Adrenal gland (tissue), 9 donors: ENCODE measurements at regions not wholly inside any gene's neighbourhood (a gene's known extent, or its start where the extent isn't known, plus 50 kb on each side); places are given as distances from the start of the nearest gene placed in this dataset.

Experiments used
- DNase-seq, 7 donors: peaks; one replicate each; pipeline ENCODE4 v3.0.0-alpha.2; 2019 to 2020
- H3K27ac ChIP-seq, 5 donors: fragments of 200-600 bp; sonication (generic) in 4 of 5; 1 replicate in 3 of 5; 2 replicates in 2 of 5; pipeline versions ENCODE4 v1.5.1 to v1.8.0; 2016 to 2020; ENCODE audit warnings: mild to moderate bottlenecking in 1 of 5
- H3K27me3 ChIP-seq: fragments of 200-600 bp; 2 replicates; pipeline ENCODE4 v1.8.0; 2021
- H3K36me3 ChIP-seq, 2 donors: fragments of 200-600 bp; replicated peaks in 1 of 2; 1 replicate in 1 of 2; 2 replicates in 1 of 2; pipeline versions ENCODE4 v1.5.1 to v1.8.0; 2018 to 2022
- H3K4me1 ChIP-seq, 2 donors: fragments of 200-600 bp; replicated peaks in 1 of 2; 1 replicate in 1 of 2; 2 replicates in 1 of 2; pipeline versions ENCODE4 v1.5.1 to v1.8.0; 2018 to 2021
- H3K4me3 ChIP-seq, 4 donors: fragments of 200-600 bp; sonication (generic) in 3 of 4; one replicate each; pipeline ENCODE4 v1.5.1; 2016 to 2018
- H3K9me3 ChIP-seq, 3 donors: fragments of 200-600 bp; sonication (generic) in 1 of 3; replicated peaks in 1 of 3; 1 replicate in 2 of 3; 2 replicates in 1 of 3; pipeline versions ENCODE4 v1.5.1 to v1.8.0; 2016 to 2021
- CTCF ChIP-seq, 6 experiments: fragments of 450-650 bp in 4 of 6; fragments of 200-600 bp in 2 of 6; sonication (generic) in 1 of 6; IDR thresholded peaks; 1 replicate in 5 of 6; 2 replicates in 1 of 6; pipeline versions ENCODE4 v1.5.1 to v1.8.0; 2016 to 2021; ENCODE audit warnings: antibody characterized with exemption in 6 of 6, mild to moderate bottlenecking in 2 of 6, moderate library complexity in 1 of 6
- POLR2A ChIP-seq, 2 donors: fragments of 450-650 bp; IDR thresholded peaks; one replicate each; pipeline ENCODE4 v1.6.1; 2017; ENCODE audit warnings: antibody characterized with exemption in 2 of 2, mild to moderate bottlenecking in 2 of 2, moderate library complexity in 1 of 2
- WGBS, 4 donors: extraction: QIAGEN DNeasy Blood & Tissue Kit in 2 of 4; methylation state at CpG; one replicate each; pipeline versions ENCODE4 v1.1.5 to v1.1.7; 2013 to 2017; 5-methylcytosine and 5-hydroxymethylcytosine counted together
- intact Hi-C, 2 donors: fragments of 100-400 bp; cut with DNase I; formaldehyde crosslinking; loops; one replicate each; pipeline versions ENCODE4 v1.14.1 to v1.15.0; 2022 to 2023
- donor health status: healthy with polysubstance abuse.
- donor health status: Bipolar disorder and iron deficiency.
- donor health status: DM: yes; HTN: yes; CAD: no.
- donor health status: DM: no; HTN: no; CAD: no.
- donor health status: DM: no; HTN: no; CAD: no.

GRCh38 chr18:38756436-38756835 is 1190.8 kb upstream of the CELF4 start:
- intact Hi-C loops: no loop called here
- Histone ChIP-seq H3K4me3 (no peak overlapping the region), H3K4me1 (no peaks in the 10 kb centered on the region), H3K27me3 (no peaks in the 10 kb centered on the region), H3K9me3 (no peaks in the 10 kb centered on the region), H3K36me3 (no peaks in the 10 kb centered on the region), H3K27ac (no peak overlapping the region)
- TF ChIP-seq CTCF (IDR thresholded peaks at IDR 0.05) (no peak), POLR2A (IDR thresholded peaks at IDR 0.05) (no peak)
- WGBS, 4 donors: 66 to 87% (median 77%) methylated on average over 2 of the region's 2 CpGs
- no peak for DNase-seq

GRCh38 chr18:38752430-38752829 is 1186.8 kb upstream of the CELF4 start:
- WGBS, 4 donors: 22 to 36% (median 30%) methylated on average over 1 of the region's 1 CpG
- H3K27ac ChIP-seq: no peak overlapping the region
- H3K27me3 ChIP-seq: no peaks in the 10 kb centered on the region
- no peak for DNase-seq
- TF ChIP-seq CTCF (IDR thresholded peaks at IDR 0.05) (no peak), POLR2A (IDR thresholded peaks at IDR 0.05) (no peak)
- H3K4me1 ChIP-seq: no peaks in the 10 kb centered on the region
- H3K9me3 ChIP-seq: no peaks in the 10 kb centered on the region
- no peak overlapping the region for H3K4me3 ChIP-seq
- no peaks in the 10 kb centered on the region for H3K36me3 ChIP-seq
- intact Hi-C loops: no loop called here

GRCh38 chr18:38751898-38752297 is 1186.3 kb upstream of the CELF4 start:
- 32 to 66% (median 46%) methylated on average over 8 of the region's 8 CpGs for WGBS, 4 donors
- DNase-seq: peak in 1 of 7 donors; percentile 60
- H3K36me3 ChIP-seq: no peaks in the 10 kb centered on the region
- H3K27ac ChIP-seq: no peak overlapping the region
- H3K4me3 ChIP-seq: no peak overlapping the region
- intact Hi-C loops: no loop called here
- H3K9me3 ChIP-seq: no peaks in the 10 kb centered on the region
- no peak for TF ChIP-seq CTCF (IDR thresholded peaks at IDR 0.05)
- TF ChIP-seq POLR2A (IDR thresholded peaks at IDR 0.05): no peak
- H3K27me3 ChIP-seq: no peaks in the 10 kb centered on the region
- H3K4me1 ChIP-seq: no peaks in the 10 kb centered on the region

GRCh38 chr18:38751211-38751610 is 1185.6 kb upstream of the CELF4 start:
- intact Hi-C loops: no loop called here
- Histone ChIP-seq H3K9me3 (no peaks in the 10 kb centered on the region), H3K4me1 (no peaks in the 10 kb centered on the region), H3K4me3 (no peak overlapping the region), H3K36me3 (no peaks in the 10 kb centered on the region), H3K27ac (no peak overlapping the region), H3K27me3 (no peaks in the 10 kb centered on the region)
- TF ChIP-seq CTCF (IDR thresholded peaks at IDR 0.05): no peak
- no peak for TF ChIP-seq POLR2A (IDR thresholded peaks at IDR 0.05)
- WGBS, 4 donors: 56 to 73% (median 66%) methylated on average over 2 of the region's 2 CpGs
- DNase-seq: no peak
